NCI-H345 treated with DMSO at 0.1 percent for 48 hours (cell line): ENCODE measurements at regions not wholly inside any gene's neighbourhood (a gene's known extent, or its start where the extent isn't known, plus 50 kb on each side); places are given as distances from the start of the nearest gene placed in this dataset.

ENCODE experiments used
- DNase-seq: peaks from one replicate; lab custom pipeline; 2025; ENCODE audit not compliant: unreplicated experiment; lab: John Stamatoyannopoulos, UW

GRCh38 chr1:165075725-165076370 lies 280.7 kb downstream of the LMX1A start:
- DNase-seq: peak; percentile 33

DNA sequence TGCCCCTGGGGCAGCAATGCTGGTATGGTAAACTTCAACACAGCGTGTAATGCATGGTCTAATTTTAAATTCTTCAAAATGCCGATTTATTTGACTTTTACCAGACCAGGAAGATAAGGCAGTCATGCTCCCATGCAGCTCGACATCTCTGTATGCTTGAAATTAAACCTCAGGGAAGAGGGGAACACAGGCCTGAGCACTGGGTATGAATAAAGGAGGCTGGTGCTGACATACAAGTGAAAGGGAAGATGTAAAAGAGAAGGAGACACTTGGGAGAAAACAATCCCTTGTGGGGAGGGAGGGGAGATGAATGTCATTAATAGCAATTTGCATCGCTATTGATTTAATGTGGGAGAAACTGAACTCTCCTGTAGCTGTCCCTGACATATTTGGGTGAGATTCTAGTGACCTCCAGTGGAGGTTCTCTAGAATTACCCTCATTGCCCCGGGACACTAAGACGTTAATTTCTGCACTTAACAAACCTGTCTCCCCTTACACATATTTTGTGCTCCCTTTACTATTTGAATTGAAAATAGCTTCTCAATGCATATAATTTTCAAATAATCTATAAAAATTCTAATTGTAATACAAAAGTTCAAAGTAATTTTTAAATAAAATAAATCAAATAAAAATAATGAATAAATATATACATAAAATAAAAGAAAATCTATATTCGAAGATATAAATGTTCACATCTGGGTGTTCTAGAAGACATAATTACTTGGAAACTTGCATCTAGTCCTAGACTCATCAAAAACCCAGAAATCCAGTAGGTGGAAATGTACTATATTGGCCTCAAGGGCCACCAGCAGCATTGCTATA lies 283.1 kb downstream of the LMX1A start:
- peak; percentile 64 for DNase-seq

- DNase-seq: no peak
Observed at GRCh38 chr1:165070675-165071074, 285.8 kb downstream of the LMX1A start.

- peak; percentile 46 for DNase-seq
Observed at GRCh38 chr1:165069829-165070228, 286.7 kb downstream of the LMX1A start.

DNA sequence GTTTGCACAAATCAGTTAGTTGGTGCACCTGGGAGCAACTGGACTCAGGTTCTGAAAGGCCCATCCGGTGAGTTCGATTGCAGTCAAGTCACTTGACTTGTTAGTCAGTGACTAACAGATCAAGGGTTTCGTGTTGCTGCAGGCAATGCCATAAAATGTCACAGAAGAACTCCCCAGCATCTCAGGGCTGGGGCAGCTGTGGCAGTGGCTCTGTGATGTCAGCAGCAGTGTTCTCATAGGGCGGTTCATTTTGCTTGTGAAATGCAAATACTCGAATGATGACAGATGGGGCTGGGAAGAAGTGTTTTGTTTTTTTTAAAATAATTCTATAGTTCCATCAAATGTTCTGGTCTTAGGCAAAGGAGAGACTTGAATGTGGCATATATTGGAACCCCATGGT lies 287.8 kb downstream of the LMX1A start:
- no peak for DNase-seq

DNA sequence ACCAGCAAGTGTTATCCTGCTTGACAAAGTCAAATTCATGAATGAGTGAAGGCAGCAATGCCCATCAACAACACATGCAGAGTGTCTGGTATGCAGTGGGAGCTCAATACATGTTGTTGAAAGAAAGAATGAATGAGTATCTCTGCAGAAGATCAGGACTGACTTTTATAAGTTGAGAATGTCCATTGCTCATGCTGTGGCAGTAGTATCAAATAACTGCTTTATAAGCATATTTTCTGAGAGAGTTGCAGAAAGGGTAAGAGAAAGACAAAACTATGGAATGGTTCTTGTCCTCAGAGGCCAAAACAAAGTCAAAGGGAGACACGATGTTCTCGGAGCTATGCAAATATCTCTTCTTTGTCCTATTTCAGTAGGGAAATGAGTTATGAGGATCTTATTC lies 288.7 kb downstream of the LMX1A start:
- no peak for DNase-seq

DNA sequence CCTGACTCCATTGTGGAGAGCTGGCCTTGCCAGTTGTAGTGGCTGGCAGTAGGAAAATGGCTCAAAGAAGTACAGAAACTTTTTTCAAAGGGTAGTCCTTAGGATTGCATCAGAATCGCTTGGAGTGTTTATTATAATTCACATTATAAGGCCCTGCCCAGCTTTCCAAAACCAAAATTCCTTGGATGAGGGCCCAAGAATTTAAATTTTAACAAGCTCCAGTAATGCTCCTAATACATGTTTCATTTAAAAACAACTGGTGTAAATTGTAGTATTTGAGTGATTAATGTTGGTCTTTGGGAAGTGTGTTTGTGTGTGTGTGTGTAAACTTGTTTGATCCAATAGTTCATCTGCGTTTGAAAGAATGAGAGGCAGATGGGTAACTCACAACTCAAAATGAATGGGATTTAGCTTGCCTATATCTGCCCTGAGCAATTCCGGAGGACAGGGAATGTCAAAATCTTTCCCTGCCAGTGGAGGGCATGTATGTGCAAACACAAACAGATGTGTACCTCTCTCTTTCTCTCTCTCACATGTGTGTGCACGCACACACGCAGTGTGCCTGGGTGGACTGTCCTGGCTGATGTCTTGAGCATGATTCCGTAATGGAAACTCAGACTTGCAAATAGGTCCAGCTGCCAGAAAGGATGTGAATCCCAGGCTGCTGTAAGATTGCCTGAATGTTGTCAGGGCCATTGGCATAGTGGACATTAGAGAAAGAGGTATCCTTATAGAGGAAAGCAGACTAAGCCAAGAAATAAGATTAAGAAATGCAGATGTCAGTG lies 293.1 kb downstream of the LMX1A start:
- no peak for DNase-seq

GRCh38 chr1:165062346-165062745 lies 294.2 kb downstream of the LMX1A start:
- DNase-seq: no peak

GRCh38 chr1:165060285-165060793 lies 296.2 kb downstream of the LMX1A start:
- DNase-seq: no peak

GRCh38 chr1:165057956-165058355 lies 298.6 kb downstream of the LMX1A start:
- DNase-seq: no peak

DNA sequence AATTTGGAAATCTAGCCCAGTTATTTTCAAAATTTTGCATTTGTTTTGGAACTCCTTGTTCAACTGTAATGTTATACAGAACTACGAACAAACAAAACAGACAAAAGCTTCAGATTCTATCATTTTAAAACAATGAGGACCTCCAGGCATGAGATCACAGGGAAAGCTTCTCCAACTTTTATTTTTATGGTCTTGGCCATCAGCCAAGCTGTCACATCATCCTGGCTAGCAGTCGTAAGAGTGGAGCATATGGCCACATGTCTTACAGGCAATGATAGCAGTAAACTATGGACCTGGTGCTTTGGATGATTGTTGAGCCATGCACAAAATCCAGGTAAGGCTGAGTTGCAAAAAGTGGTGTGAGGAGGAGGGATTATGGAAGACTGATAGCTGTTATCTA lies 299.6 kb downstream of the LMX1A start:
- no peak for DNase-seq

- no peak for DNase-seq
Observed at GRCh38 chr1:165055581-165055980, 300.9 kb downstream of the LMX1A start.

DNA sequence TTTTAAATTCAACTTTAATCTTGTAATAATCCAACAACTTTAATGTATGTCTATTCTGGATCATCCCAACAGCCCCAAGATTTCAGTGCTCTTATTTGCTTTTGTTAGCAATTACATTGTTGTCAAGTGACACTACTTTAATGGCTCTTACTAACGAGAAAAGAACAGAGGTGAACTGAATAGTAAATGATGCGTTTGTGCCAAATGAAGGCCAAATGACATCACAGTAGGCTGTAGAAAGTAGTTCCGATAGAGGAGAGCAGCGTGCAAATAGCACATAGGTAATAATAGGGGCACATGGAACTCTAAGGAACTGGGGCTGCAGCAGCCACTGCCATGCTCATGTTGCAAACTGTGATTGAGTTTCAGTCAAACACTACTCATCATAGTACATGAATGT lies 301.9 kb downstream of the LMX1A start:
- DNase-seq: no peak

- no peak for DNase-seq
Observed at GRCh38 chr1:165053351-165053750, 303.2 kb downstream of the LMX1A start.

DNA sequence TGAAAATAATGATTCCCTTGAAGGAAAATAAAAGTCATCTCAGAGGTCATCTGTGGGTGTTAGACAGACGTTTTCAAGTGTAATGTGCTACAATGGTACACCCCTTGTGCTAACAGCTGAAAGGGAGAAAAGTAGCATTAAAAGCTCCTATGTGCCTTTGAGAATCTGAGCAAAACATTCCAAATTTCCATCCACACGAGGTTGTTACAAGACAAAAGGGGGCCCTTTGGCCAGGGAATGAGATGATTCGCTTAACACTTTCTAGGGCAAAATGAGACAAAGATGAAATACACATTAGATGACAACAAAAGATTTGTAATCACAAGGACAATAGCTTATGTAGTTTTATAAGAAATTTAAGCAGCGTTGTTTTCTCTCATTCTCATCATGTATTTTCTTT lies 303.6 kb downstream of the LMX1A start:
- no peak for DNase-seq

DNA sequence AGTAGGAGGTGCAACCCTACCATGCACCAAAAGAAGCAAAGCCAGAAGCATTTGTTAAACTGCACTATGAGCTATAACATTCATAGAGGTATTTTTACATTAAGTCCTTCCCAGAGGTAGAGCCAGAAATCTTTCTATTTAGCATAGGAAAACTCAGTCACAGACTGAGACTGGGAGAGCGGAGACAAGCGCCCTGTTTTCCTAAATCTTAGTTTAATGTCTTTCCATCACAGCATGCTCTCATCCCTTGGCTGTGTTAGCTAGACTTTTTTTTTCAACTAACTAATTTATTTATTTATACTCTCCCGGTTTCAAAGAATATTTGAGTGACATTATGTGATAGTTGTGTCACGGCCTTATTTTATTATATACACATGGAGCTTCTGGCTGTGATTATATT lies 304.1 kb downstream of the LMX1A start:
- DNase-seq: no peak

DNA sequence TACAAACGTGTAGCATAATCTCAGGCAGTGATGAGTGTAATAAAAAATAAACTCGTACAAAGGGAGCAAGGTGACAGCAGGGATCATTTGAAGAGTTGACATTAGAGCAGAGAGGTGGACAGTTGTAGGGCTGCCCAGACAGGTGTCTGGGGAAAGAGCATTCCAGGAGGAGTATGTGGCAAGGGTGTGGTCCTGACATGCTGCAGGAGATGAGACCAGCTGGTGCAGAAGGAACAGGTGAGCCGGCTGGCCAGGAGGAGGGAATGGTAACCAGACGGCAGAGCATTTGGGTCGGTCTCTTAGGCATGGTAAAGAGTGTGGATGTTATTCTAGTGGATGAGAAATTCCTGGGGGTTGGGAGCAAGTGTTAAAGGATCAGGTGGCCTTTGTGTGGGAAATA lies 306.3 kb downstream of the LMX1A start:
- DNase-seq: no peak

DNA sequence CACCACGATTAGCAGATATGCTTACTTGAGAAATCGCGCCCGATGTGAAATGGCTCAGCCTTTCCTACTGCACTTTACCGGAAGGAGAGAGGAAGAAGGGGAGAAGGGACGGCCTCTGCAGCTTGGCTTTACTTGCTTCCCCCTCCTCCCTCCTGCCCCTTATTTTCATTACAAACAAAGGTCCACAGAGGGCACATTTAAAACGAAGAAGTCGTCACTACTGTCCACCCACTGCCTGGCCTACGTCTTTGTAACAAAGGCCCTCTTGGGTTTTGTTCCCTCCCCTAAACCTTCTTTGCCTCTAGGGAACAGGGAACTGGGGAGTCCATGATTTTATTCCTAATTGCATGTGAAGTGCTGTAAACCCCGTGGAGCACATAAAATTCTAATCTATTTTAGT lies 308.5 kb downstream of the LMX1A start:
- no peak for DNase-seq

- no peak for DNase-seq
Observed at GRCh38 chr1:165045902-165046301, 310.6 kb downstream of the LMX1A start.

DNA sequence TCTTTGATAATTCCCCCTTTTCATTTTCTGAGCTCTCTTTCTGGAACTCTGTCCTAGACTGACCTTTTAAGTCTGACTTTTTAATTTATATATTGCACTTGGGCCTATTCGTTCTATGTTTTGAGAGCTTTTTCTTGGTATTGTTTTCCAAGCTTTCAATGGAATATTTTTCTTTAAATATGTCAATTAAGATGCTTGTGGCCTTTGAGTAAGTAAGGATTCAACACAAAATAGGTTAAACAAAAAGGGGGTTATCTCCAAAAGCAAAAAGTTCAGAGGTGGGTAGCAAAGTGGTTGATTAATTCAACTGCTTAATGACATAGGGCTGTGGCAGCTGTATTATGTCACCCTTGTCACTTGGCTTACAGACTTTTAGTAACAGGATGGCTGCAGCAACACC lies 315.9 kb downstream of the LMX1A start:
- DNase-seq: no peak

- DNase-seq: no peak
Observed at GRCh38 chr1:165039996-165040395, 316.5 kb downstream of the LMX1A start.

- no peak for DNase-seq
Observed at GRCh38 chr1:165036403-165036802, 320.1 kb downstream of the LMX1A start.
